Astrocyte of the cerebellum (primary cell): ENCODE measurements at regions not wholly inside any gene's neighbourhood (a gene's known extent, or its start where the extent isn't known, plus 50 kb on each side); places are given as distances from the start of the nearest gene placed in this dataset.
"Not testable (repeated sequence)": the region's sequence is repeated elsewhere in the genome, so short reads cannot be mapped to it uniquely, and the experiment has no call there.

Source experiments
- DNase-seq: peaks from one replicate; pipeline ENCODE4 v3.0.0-alpha.2; 2011; ENCODE audit warnings: low read depth
- H3K4me3 ChIP-seq: 2 replicates; pipeline ENCODE4 v1.5.1; 2011; ENCODE audit warnings: mild to moderate bottlenecking, low read depth, low read length, moderate library complexity
- in situ Hi-C: cut with HindIII; loops from 2 replicates; pipeline ENCODE4 v1.10.0; 2017; ENCODE audit warnings: low sequenced_read_pairs
- TF ChIP-seq, protein P1 (sequence below): IDR thresholded peaks from 2 replicates; pipeline ENCODE4 v1.5.1; 2012; ENCODE audit warnings: low read length, low read depth, moderate library complexity, mild to moderate bottlenecking; ENCODE audit errors: missing control alignments

DNA sequence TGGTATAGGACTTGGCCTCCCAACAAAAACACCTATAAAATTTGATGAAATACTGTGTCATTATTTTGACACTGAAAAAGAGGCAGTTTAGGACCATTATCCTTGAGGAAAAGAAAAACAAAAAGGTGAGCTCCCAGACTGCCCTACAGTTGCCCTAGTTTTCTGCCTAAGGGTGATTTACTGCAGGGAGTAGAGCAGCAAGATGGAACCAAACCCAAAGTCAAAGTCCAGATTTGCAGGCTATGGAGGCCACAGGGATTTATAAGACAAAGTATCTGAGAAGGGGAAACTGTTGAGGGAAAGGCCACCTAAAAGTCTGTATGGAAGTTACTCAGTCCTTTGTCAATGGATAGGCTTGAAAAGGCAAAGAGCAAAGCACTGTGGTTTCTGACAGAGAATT, 112.4 kb upstream of the TRPC4 start:
- no peak for DNase-seq
- H3K4me3 ChIP-seq = no peak overlapping the region
- in situ Hi-C loops = no loop called here
- TF ChIP-seq, protein P1, sequence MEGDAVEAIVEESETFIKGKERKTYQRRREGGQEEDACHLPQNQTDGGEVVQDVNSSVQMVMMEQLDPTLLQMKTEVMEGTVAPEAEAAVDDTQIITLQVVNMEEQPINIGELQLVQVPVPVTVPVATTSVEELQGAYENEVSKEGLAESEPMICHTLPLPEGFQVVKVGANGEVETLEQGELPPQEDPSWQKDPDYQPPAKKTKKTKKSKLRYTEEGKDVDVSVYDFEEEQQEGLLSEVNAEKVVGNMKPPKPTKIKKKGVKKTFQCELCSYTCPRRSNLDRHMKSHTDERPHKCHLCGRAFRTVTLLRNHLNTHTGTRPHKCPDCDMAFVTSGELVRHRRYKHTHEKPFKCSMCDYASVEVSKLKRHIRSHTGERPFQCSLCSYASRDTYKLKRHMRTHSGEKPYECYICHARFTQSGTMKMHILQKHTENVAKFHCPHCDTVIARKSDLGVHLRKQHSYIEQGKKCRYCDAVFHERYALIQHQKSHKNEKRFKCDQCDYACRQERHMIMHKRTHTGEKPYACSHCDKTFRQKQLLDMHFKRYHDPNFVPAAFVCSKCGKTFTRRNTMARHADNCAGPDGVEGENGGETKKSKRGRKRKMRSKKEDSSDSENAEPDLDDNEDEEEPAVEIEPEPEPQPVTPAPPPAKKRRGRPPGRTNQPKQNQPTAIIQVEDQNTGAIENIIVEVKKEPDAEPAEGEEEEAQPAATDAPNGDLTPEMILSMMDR = no peak

DNA sequence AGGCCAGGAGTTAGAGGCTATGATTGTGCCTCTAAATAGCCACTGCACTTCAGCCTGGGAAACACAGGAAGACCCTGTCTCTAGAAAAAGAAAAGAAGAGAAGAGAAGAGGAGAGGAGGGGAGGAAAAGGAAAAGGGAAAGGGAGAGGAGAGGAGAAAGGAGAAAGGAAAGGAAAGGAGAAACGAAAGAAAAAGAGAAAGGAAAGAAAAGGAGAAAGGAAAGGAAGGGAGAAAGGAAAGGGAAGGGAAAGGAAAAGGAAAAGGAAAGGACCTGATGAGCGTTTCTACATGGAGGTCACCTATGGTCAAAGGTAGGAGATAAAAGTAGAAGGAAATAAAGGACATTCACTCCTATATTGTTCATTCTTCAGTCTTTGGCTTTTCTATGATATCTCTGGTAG, 109.1 kb upstream of the TRPC4 start:
- TF ChIP-seq, protein P1 = no peak
- in situ Hi-C loops = no loop called here
- DNase-seq = no peak
- H3K4me3 ChIP-seq = no peak overlapping the region

DNA sequence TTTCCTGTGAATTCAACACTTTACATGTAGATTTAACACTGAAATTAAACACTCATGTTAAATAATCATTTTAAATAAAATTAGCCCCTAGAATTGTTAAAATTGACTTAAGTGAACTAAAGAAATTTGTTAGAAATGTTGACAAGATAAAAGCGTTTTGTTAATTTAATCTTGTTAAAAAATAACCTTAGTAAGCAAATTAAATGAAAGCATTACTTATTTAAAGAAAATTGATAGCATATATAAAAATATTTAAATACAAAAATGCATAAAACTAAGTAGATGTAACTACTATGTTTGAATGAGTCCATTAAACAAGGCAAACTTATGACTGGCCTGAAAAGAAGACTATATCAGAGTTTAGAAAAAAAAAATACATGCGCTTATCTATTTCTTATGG, 99.0 kb upstream of the TRPC4 start:
- DNase-seq = no peak
- in situ Hi-C loops = no loop called here
- H3K4me3 ChIP-seq = no peak overlapping the region
- TF ChIP-seq, protein P1 = no peak

DNA sequence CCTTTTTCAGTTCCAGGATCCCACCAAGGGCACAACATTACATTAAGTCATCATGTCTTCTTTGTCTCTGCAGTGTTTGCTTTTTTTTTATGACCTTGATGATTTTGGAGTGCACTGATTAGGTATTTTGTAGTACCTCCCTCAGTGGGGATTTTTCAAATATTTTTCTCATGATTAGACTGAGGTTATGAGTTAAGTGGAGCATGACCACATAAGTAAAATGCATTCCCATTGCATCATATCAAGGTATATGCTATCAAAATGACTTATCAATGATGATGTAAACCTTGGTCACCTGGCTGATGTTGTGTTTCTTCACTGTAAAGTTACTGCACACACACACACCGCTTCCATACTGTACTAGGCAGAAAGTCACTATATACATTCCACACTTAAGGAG, 96.7 kb upstream of the TRPC4 start:
- no peak overlapping the region for H3K4me3 ChIP-seq
- in situ Hi-C loops = no loop called here
- TF ChIP-seq, protein P1 = no peak
- DNase-seq = no peak

DNA sequence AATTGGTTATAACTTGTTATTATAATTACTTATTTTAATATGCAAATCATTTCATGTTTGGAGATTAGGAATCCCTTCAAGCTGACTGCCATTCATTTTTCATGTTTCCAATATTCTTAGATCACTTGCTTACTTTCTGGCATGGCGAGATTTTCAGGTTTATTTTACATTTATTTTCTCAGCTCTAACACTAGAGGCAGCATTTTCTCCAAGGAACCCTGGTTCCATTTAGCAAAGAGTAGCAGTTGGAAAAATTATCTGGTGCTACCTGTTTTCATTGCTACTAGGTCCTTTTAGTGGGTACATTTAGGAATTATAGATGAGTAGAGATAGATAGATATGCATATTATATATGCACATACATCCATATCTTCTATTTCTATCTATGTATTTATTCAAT, 90.9 kb upstream of the TRPC4 start:
- TF ChIP-seq, protein P1 = peak; percentile 21
- no peak for DNase-seq
- in situ Hi-C loops = no loop called here
- no peak overlapping the region for H3K4me3 ChIP-seq

DNA sequence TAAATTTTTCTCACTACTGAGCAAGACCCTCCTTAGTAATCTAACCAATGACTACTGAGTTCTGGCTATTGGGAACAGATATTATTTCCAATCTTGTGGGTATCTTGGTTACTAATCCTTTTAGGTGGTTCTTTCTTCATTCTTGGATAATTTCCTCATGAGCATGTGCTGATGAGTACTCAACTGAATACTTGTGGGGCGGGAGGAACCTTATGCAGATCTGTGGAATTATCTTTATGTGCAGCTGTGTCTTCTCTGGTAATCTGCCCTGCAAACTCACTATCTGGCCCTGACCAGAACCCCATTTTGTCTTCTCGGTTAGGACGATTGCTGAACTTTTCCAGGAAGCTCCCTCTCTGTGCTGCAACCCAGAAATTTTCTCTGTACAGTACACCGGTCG, 89.7 kb upstream of the TRPC4 start:
- TF ChIP-seq, protein P1 = no peak
- in situ Hi-C loops = no loop called here

DNA sequence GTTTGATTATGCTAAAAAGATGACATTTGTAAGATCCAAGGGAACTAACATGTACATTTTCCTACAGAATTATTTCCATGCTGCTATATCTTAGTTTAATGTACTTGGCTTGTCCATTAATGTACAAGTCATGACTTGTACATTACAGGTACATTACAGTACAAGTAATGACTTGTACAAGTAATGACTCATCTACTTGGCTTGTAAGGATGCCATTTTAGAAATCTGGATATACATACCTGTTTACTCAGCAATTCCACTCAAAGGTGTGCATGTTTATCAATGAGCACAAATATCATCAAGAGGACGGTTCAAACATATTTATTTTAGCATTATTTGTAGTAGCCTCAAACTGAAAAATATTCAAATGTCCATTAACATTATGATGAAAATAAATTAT, 87.0 kb upstream of the TRPC4 start:
- H3K4me3 ChIP-seq = no peak overlapping the region
- TF ChIP-seq, protein P1 = no peak
- DNase-seq = no peak
- in situ Hi-C loops = no loop called here

More for the DNA sequence above, 89.7 kb upstream of the TRPC4 start:
- no peak overlapping the region for H3K4me3 ChIP-seq
- DNase-seq = no peak

DNA sequence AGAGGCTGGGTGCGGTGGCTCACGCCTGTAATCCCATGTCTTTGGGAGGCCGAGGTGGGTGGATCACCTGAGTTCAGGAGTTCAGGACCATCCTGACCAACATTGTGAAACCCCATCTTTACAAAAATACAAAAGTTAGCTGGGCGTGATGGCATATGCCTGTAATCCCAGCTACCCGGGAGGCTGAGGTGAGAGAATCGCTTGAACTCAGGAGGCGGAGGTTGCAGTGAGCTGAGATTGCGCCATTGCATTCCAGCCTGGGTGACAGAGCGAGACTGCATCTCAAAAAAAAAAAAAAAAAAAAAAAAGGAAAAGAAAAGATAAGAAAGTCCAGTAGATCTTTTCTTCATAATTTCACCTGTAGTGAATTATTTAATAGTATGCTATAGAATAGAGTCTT, 85.0 kb upstream of the TRPC4 start:
- H3K4me3 ChIP-seq, in situ Hi-C loops, DNase-seq: not testable (repeated sequence)
